ENCODE measurements at regions not wholly inside any gene's neighbourhood (a gene's known extent, or its start where the extent isn't known, plus 50 kb on each side); places are given as distances from the start of the nearest gene placed in this dataset.

DNA sequence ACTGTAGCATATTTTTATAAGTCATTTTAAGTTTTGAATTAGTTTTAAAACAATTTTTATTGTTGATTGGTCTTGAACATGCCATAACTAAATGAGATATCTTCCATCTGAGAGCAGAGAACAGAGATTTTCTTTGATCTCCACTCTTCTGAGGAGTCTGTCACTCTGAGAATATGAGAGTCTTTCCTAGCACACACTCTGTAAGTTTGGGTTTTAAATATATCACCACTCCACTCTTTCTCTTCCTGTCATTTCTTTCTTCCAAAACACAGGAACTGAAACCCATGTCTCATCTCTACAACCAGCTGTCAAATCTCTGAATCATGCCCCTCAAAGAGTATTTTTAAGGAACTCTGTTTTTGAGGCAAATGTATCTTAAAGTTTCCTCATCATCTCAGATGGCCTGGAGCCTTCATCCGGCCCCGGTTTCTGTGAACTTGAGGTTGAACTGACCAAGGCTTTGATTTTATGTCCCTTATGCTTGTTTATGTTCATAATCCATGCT lies 698.2 kb upstream of the SGCG start:
- no peak for DNase-seq (ENCODE audit: low read depth, low spot score)
- POLR2A ChIA-PET, result no interaction called here
- TF ChIP-seq, protein P1, sequence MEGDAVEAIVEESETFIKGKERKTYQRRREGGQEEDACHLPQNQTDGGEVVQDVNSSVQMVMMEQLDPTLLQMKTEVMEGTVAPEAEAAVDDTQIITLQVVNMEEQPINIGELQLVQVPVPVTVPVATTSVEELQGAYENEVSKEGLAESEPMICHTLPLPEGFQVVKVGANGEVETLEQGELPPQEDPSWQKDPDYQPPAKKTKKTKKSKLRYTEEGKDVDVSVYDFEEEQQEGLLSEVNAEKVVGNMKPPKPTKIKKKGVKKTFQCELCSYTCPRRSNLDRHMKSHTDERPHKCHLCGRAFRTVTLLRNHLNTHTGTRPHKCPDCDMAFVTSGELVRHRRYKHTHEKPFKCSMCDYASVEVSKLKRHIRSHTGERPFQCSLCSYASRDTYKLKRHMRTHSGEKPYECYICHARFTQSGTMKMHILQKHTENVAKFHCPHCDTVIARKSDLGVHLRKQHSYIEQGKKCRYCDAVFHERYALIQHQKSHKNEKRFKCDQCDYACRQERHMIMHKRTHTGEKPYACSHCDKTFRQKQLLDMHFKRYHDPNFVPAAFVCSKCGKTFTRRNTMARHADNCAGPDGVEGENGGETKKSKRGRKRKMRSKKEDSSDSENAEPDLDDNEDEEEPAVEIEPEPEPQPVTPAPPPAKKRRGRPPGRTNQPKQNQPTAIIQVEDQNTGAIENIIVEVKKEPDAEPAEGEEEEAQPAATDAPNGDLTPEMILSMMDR (IDR thresholded peaks at IDR 0.05; ENCODE audit: insufficient read depth, low read length, missing control alignments), result no peak
- no peak overlapping the region for H3K4me3 ChIP-seq (ENCODE audit: low read depth, low read length)
- CTCF ChIA-PET, result no interaction called here

DNA sequence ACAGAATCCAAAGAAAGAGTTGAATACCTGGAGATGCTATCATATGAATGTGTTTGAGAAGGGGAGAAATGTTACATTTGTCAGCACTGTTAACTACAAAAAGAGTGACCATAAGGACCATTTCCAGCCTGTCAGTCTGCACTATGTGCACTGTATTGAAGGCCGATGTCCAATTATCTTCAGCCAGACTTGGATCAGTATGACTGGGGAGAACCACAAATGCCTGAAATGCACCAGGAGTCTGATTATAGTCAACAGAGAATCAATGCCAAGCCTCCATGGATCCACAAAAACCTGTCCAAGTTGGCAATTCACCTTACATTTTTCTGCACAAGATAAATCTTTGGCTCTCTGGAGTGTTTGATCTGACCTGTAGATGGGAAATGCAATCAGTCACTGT lies 697.5 kb upstream of the SGCG start:
- CTCF ChIA-PET, result no interaction called here
- no peak overlapping the region for H3K4me3 ChIP-seq (ENCODE audit: low read depth, low read length)
- no peak for DNase-seq (ENCODE audit: low read depth, low spot score)
- POLR2A ChIA-PET, result no interaction called here
- TF ChIP-seq, protein P1 (IDR thresholded peaks at IDR 0.05; ENCODE audit: insufficient read depth, low read length, missing control alignments), result no peak

DNA sequence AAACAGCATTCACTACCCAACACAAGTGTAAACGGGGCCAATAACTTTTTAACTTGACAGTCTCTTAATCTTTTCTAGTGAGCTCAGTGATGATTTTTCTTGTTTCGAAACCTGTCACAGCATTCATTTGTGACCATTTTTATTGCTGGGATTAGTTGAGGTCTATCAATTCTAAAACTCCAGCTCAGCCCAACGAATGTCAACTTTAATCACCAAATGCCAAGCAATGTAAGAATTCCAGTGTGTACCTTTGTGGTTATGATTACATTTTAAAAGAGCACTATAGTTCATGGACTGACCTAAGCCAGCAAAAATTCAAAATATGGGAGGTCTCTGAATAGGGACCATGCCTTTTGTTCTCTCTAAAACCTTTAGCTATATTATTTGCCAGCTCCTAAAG lies 694.3 kb upstream of the SGCG start:
- DNase-seq (ENCODE audit: low read depth, low spot score), result no peak
- TF ChIP-seq, protein P1 (IDR thresholded peaks at IDR 0.05; ENCODE audit: insufficient read depth, low read length, missing control alignments), result no peak
- CTCF ChIA-PET, result no interaction called here
- POLR2A ChIA-PET, result interaction anchor here (0.6 kb wide), 1 partner anchor 48 kb away, joined by 3 read pairs; no protein-coding TSS in a partner anchor
- H3K4me3 ChIP-seq (ENCODE audit: low read depth, low read length), result no peak overlapping the region

DNA sequence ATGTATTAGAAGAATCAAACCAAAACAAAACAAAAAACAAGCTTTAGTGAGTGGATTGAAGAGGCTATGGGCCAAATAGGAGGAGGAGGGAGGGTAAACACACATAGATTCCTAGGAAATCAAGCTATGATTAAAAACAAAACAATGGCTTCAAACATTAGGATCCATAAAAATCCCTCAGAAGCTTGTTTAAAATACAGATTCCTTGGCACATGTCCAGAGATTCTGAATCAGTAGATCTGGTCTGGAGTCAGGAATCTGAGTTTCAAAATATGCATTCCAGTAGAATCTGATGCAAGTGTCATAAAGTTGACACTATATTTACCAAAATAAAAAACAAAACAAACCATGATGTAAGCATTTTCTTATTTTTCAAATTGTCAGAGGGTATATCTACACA lies 692.8 kb upstream of the SGCG start:
- TF ChIP-seq, protein P1 (IDR thresholded peaks at IDR 0.05; ENCODE audit: insufficient read depth, low read length, missing control alignments), result no peak
- CTCF ChIA-PET, result no interaction called here
- H3K4me3 ChIP-seq (ENCODE audit: low read depth, low read length), result no peak overlapping the region
- DNase-seq (ENCODE audit: low read depth, low spot score), result no peak
- POLR2A ChIA-PET, result no interaction called here

DNA sequence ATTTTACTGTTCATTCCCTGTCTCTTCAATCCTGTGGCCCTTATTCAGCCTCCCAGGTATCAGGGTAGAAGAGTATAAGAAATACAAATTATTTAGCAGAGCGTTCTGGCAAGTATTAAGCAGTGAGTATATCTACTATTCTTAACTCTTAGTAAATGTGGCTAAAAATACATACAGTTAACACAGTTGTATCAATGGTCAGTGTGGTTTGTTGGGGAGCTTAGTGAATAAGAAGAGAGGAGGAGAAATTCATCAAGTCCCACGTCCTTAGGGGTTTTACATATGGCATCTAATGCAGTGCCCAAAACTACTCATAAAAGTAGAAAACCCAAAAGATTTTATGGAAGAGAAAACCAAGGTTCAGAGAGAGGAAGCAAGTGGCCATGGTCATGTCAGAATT lies 691.0 kb upstream of the SGCG start:
- DNase-seq (ENCODE audit: low read depth, low spot score), result no peak
- CTCF ChIA-PET, result no interaction called here
- no peak overlapping the region for H3K4me3 ChIP-seq (ENCODE audit: low read depth, low read length)
- TF ChIP-seq, protein P1 (IDR thresholded peaks at IDR 0.05; ENCODE audit: insufficient read depth, low read length, missing control alignments), result no peak
- POLR2A ChIA-PET, result no interaction called here

DNA sequence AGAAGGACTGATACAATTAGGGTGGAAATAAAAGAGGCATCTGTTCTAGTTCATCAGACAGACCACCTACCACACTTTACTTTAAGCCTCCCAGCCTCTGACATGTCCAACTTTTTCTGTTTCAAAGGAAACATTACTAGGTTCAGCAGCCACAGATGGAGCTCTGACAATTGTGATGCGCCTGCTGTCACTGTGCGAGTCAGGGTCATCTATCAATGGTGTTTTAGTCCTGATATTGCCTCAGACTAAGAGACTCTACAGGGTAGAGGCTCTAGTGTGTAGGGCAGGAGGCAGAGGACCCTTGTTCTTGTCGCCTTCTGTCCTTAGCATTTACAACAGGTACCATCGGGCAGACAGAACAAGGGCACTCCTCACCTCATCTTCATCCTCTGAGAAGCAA lies 685.0 kb upstream of the SGCG start:
- CTCF ChIA-PET, result no interaction called here
- TF ChIP-seq, protein P1 (IDR thresholded peaks at IDR 0.05; ENCODE audit: insufficient read depth, low read length, missing control alignments), result no peak

More for the DNA sequence above, 685.0 kb upstream of the SGCG start:
- POLR2A ChIA-PET, result no interaction called here
- no peak for DNase-seq (ENCODE audit: low read depth, low spot score)
- no peak overlapping the region for H3K4me3 ChIP-seq (ENCODE audit: low read depth, low read length)
